ENCODE measurements at regions not wholly inside any gene's neighbourhood (a gene's known extent, or its start where the extent isn't known, plus 50 kb on each side); places are given as distances from the start of the nearest gene placed in this dataset.

DNA sequence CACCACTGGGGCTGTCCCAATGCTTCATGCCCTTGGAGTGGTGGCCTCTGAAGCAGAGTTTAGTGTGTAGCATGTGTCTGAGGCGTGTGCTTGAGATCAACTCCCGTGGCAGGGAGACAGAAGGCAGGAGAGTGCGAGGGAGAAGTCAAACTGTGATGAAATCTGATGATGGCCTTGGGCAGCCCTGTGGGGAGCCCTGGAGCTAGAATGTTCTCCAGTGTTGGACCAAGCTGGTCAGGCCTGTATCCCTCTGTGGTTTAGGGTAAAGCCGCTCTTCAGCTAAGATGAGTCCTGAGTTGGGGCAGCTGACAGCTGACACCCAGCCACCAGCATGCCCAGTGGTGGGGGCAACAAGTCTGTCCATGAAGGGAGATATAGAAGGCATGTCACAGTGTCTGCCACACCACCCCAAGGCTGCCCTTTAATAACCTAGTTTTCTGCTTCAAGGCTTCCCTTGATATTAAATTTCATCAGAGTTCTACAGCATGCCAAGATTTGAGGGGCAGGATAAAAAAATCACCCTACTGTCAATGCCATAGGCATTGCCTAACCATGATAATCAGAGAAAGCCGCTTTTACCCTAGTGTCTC lies 170.5 kb upstream of the SVIL start:
- H3K9me3 ChIP-seq (ENCODE audit: low read length) = no peaks in the 10 kb centered on the region
- H3K27ac ChIP-seq (ENCODE audit: low read depth, low read length) = no peak overlapping the region
- H3K4me1 ChIP-seq (ENCODE audit: insufficient read depth, low read length) = no peaks in the 10 kb centered on the region
- no peak overlapping the region for H3K4me3 ChIP-seq (ENCODE audit: low read length)
- peaks cover 0 to 2% (median 0%) of the 10 kb centered on the region in 5 donors for H3K9me3 Mint-ChIP-seq
- peaks cover 0 to 9% (median 8%) of the 10 kb centered on the region in 3 donors for H3K4me1 Mint-ChIP-seq
- no peaks in the 10 kb centered on the region for H3K36me3 Mint-ChIP-seq
- ChIA-PET POLR2A (no interaction called here), CTCF (no interaction called here)
- no peak for DNase-seq
- no peak overlapping the region for H3K27ac Mint-ChIP-seq
- H3K4me3 Mint-ChIP-seq = no peak overlapping the region
- H3K27me3 Mint-ChIP-seq = peaks cover 15 to 69% of the 10 kb centered on the region in 2 donors
- H3K27me3 ChIP-seq (ENCODE audit: insufficient read depth, low read length, poor library complexity, severe bottlenecking) = no peaks in the 10 kb centered on the region
- no peaks in the 10 kb centered on the region for H3K36me3 ChIP-seq (ENCODE audit: insufficient read depth, low read length)

- H3K27me3 ChIP-seq (ENCODE audit: insufficient read depth, low read length, poor library complexity, severe bottlenecking) = no peaks in the 10 kb centered on the region
- no peak overlapping the region for H3K4me3 ChIP-seq (ENCODE audit: low read length)
- Mint-ChIP-seq H3K4me1 (peaks cover 0 to 4% (median under 1%) of the 10 kb centered on the region in 3 donors), H3K27ac (no peak overlapping the region), H3K4me3 (no peak overlapping the region), H3K36me3 (no peaks in the 10 kb centered on the region), H3K27me3 (peaks cover 14 to 61% of the 10 kb centered on the region in 2 donors), H3K9me3 (peaks cover 0 to 2% (median 0%) of the 10 kb centered on the region in 5 donors)
- no peaks in the 10 kb centered on the region for H3K36me3 ChIP-seq (ENCODE audit: insufficient read depth, low read length)
- ChIA-PET CTCF (no interaction called here), POLR2A (no interaction called here)
- no peak overlapping the region for H3K27ac ChIP-seq (ENCODE audit: low read depth, low read length)
- no peak for DNase-seq
- no peaks in the 10 kb centered on the region for H3K4me1 ChIP-seq (ENCODE audit: insufficient read depth, low read length)
- no peaks in the 10 kb centered on the region for H3K9me3 ChIP-seq (ENCODE audit: low read length)
Observed at GRCh38 chr10:29804025-29804852, 169.5 kb upstream of the SVIL start.

- H3K4me1 ChIP-seq (ENCODE audit: insufficient read depth, low read length) = no peaks in the 10 kb centered on the region
- H3K36me3 Mint-ChIP-seq = no peaks in the 10 kb centered on the region
- no peaks in the 10 kb centered on the region for H3K27me3 ChIP-seq (ENCODE audit: insufficient read depth, low read length, poor library complexity, severe bottlenecking)
- no peak for DNase-seq
- ChIA-PET POLR2A (no interaction called here), CTCF (no interaction called here)
- no peak overlapping the region for H3K4me3 Mint-ChIP-seq
- peaks cover 13 to 57% of the 10 kb centered on the region in 2 donors for H3K27me3 Mint-ChIP-seq
- peaks cover 0 to 4% (median 0%) of the 10 kb centered on the region in 3 donors for H3K4me1 Mint-ChIP-seq
- no peak overlapping the region for H3K27ac ChIP-seq (ENCODE audit: low read depth, low read length)
- H3K9me3 ChIP-seq (ENCODE audit: low read length) = no peaks in the 10 kb centered on the region
- H3K9me3 Mint-ChIP-seq = peaks cover 0 to 2% (median 0%) of the 10 kb centered on the region in 5 donors
- H3K4me3 ChIP-seq (ENCODE audit: low read length) = no peak overlapping the region
- no peaks in the 10 kb centered on the region for H3K36me3 ChIP-seq (ENCODE audit: insufficient read depth, low read length)
- no peak overlapping the region for H3K27ac Mint-ChIP-seq
Observed at GRCh38 chr10:29802171-29802570, 167.4 kb upstream of the SVIL start.

DNA sequence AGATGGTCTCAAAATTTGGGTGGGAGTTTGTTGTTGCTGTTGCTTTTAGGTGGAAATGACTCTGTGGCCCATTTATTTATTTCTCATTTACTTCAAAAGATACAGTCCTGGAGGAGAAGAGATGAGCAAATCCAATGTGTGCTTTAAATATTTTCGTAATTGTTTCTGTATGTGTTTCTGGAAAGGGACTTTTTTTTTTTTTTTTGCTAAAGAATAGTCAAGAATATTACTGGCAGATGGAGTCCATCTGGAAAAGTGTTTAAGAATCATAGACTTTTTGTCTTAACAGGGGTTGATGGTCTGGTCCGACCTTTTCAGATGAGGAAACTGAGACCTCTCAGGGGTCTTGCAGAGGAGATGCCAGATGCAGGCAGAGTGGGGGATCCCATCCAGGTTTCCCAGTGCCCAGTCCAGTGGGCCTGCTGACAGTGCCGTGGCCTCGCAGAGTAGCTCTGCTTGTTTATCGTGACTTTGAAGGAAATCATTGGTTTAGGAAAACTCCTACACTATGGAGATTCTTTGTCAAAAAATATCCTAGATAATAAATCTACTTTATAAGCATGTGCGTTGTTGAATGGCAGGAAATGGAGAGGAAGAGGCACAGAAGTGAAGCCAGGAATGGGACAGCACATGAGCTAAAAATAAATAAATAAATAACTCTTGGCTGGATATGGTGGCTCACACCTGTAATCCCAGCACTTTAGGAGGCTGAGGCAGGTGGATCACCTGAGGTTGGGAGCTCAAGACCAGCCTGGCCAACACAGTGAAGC lies 164.3 kb upstream of the SVIL start:
- Mint-ChIP-seq H3K4me1 (peaks cover 0 to 2% (median 0%) of the 10 kb centered on the region in 3 donors), H3K4me3 (no peak overlapping the region), H3K27ac (peak overlapping the region in 1 of 8 donors; percentile 52), H3K27me3 (peaks cover 11 to 55% of the 10 kb centered on the region in 2 donors), H3K9me3 (no peaks in the 10 kb centered on the region), H3K36me3 (peaks cover 0 to 4% (median 0%) of the 10 kb centered on the region in 3 donors)
- ChIA-PET POLR2A (no interaction called here), CTCF (no interaction called here)
- Histone ChIP-seq H3K4me1 (ENCODE audit: insufficient read depth, low read length) (no peaks in the 10 kb centered on the region), H3K36me3 (ENCODE audit: insufficient read depth, low read length) (no peaks in the 10 kb centered on the region), H3K27me3 (ENCODE audit: insufficient read depth, low read length, poor library complexity, severe bottlenecking) (no peaks in the 10 kb centered on the region), H3K27ac (ENCODE audit: low read depth, low read length) (no peak overlapping the region), H3K9me3 (ENCODE audit: low read length) (no peaks in the 10 kb centered on the region), H3K4me3 (ENCODE audit: low read length) (no peak overlapping the region)
- no peak for DNase-seq

DNA sequence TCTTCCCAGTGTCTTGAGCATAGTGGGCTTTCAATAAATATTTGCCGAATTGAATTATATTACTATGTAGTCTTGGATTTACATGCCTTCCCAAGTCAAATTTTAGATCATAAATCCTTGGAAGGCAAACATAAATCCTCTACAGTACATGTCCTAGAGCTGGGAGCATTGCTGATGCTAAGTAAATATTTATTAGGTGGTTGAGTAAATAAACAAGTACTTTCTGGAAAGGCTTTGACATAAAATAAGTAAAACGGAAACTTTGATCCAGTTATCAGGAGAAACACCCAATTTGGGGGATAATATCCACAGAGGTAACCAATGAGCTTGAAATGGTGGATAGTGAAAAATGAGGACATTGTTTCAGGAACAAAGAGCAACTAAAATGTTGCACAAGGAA lies 162.8 kb upstream of the SVIL start:
- H3K27me3 ChIP-seq (ENCODE audit: insufficient read depth, low read length, poor library complexity, severe bottlenecking) = no peaks in the 10 kb centered on the region
- no peak overlapping the region for H3K4me3 ChIP-seq (ENCODE audit: low read length)
- Mint-ChIP-seq H3K9me3 (no peaks in the 10 kb centered on the region), H3K27ac (no peak overlapping the region), H3K4me1 (no peaks in the 10 kb centered on the region), H3K4me3 (no peak overlapping the region), H3K36me3 (peaks cover 0 to 4% (median 2%) of the 10 kb centered on the region in 3 donors), H3K27me3 (peaks cover 6 to 55% of the 10 kb centered on the region in 2 donors)
- H3K27ac ChIP-seq (ENCODE audit: low read depth, low read length) = no peak overlapping the region
- H3K4me1 ChIP-seq (ENCODE audit: insufficient read depth, low read length) = no peaks in the 10 kb centered on the region
- no peak for DNase-seq
- no peaks in the 10 kb centered on the region for H3K9me3 ChIP-seq (ENCODE audit: low read length)
- ChIA-PET CTCF (no interaction called here), POLR2A (no interaction called here)
- H3K36me3 ChIP-seq (ENCODE audit: insufficient read depth, low read length) = no peaks in the 10 kb centered on the region

DNA sequence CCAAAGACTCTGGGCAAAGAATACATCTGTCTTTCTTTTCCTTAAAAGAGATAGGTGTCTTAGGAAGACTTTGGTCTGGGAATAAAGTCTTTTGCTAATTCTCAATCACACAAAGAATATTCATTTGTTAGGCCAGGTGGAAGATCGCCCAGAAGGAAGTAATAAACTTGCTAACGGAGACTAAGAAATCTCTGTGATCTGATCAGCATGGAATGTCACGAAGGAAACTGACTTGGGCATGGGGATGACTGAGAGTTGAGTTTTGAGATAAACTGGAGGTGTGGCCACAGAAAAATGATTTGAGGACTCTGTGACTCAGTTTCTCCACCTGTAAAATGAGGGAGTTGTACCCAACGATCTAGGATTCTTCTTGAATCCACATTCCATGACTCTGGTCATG lies 161.1 kb upstream of the SVIL start:
- Histone ChIP-seq H3K4me3 (ENCODE audit: low read length) (no peak overlapping the region), H3K27me3 (ENCODE audit: insufficient read depth, low read length, poor library complexity, severe bottlenecking) (no peaks in the 10 kb centered on the region), H3K4me1 (ENCODE audit: insufficient read depth, low read length) (no peaks in the 10 kb centered on the region), H3K27ac (ENCODE audit: low read depth, low read length) (no peak overlapping the region), H3K36me3 (ENCODE audit: insufficient read depth, low read length) (no peaks in the 10 kb centered on the region), H3K9me3 (ENCODE audit: low read length) (no peaks in the 10 kb centered on the region)
- POLR2A ChIA-PET = no interaction called here
- CTCF ChIA-PET = no interaction called here
- Mint-ChIP-seq H3K27me3 (peaks cover 3 to 44% of the 10 kb centered on the region in 2 donors), H3K9me3 (no peaks in the 10 kb centered on the region), H3K4me3 (no peak overlapping the region), H3K4me1 (no peaks in the 10 kb centered on the region), H3K36me3 (peaks cover 0 to 4% (median 2%) of the 10 kb centered on the region in 3 donors), H3K27ac (no peak overlapping the region)
- no peak for DNase-seq

GRCh38 chr10:29794776-29795611 lies 160.2 kb upstream of the SVIL start:
- H3K36me3 ChIP-seq (ENCODE audit: insufficient read depth, low read length) = no peaks in the 10 kb centered on the region
- H3K27me3 Mint-ChIP-seq = peaks cover 3 to 41% of the 10 kb centered on the region in 2 donors
- H3K36me3 Mint-ChIP-seq = peaks cover 0 to 4% (median 2%) of the 10 kb centered on the region in 3 donors
- ChIA-PET POLR2A (no interaction called here), CTCF (no interaction called here)
- H3K9me3 ChIP-seq (ENCODE audit: low read length) = no peaks in the 10 kb centered on the region
- H3K9me3 Mint-ChIP-seq = no peaks in the 10 kb centered on the region
- H3K4me3 ChIP-seq (ENCODE audit: low read length) = no peak overlapping the region
- no peaks in the 10 kb centered on the region for H3K27me3 ChIP-seq (ENCODE audit: insufficient read depth, low read length, poor library complexity, severe bottlenecking)
- no peak overlapping the region for H3K27ac Mint-ChIP-seq
- H3K4me3 Mint-ChIP-seq = no peak overlapping the region
- no peaks in the 10 kb centered on the region for H3K4me1 Mint-ChIP-seq
- no peak for DNase-seq
- H3K27ac ChIP-seq (ENCODE audit: low read depth, low read length) = no peak overlapping the region
- H3K4me1 ChIP-seq (ENCODE audit: insufficient read depth, low read length) = no peaks in the 10 kb centered on the region

All from CD8-positive, alpha-beta memory T cell (primary cell).